ENCODE measurements at regions not wholly inside any gene's neighbourhood (a gene's known extent, or its start where the extent isn't known, plus 50 kb on each side); places are given as distances from the start of the nearest gene placed in this dataset.

DNA sequence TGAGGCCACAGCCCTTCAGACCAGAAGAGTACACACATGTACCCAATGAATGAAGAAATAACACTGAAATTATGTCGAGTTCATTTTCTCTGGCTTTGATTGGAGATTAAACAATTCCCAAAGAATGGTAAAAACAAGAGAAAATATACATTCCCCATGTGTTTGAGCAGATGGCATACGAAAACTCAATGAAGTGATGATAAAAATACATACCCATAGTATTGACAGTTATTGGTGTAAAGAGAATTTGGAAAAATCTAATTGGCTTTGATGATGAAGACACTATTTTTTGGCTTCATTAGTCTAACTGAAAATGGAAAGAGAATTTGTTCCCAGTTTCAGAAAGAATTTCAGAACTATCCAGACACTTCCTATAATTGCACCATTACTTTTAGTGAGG is 76.6 kb upstream of the SNRPB2 start:
- TF ChIP-seq, protein P1, sequence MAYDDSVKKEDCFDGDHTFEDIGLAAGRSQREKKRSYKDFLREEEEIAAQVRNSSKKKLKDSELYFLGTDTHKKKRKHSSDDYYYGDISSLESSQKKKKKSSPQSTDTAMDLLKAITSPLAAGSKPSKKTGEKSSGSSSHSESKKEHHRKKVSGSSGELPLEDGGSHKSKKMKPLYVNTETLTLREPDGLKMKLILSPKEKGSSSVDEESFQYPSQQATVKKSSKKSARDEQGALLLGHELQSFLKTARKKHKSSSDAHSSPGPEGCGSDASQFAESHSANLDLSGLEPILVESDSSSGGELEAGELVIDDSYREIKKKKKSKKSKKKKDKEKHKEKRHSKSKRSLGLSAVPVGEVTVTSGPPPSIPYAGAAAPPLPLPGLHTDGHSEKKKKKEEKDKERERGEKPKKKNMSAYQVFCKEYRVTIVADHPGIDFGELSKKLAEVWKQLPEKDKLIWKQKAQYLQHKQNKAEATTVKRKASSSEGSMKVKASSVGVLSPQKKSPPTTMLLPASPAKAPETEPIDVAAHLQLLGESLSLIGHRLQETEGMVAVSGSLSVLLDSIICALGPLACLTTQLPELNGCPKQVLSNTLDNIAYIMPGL (CRISPR knock-in tag; IDR thresholded peaks at IDR 0.05; ENCODE audit: borderline replicate concordance in 1 of 2, low read depth in 1 of 2) = no peak
- TF ChIP-seq ZNF777 (CRISPR knock-in tag; IDR thresholded peaks at IDR 0.05) = no peak
- TF ChIP-seq NFIB (CRISPR knock-in tag; IDR thresholded peaks at IDR 0.05; ENCODE audit: borderline replicate concordance) = no peak
- TF ChIP-seq, protein P2, sequence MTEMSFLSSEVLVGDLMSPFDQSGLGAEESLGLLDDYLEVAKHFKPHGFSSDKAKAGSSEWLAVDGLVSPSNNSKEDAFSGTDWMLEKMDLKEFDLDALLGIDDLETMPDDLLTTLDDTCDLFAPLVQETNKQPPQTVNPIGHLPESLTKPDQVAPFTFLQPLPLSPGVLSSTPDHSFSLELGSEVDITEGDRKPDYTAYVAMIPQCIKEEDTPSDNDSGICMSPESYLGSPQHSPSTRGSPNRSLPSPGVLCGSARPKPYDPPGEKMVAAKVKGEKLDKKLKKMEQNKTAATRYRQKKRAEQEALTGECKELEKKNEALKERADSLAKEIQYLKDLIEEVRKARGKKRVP (CRISPR knock-in tag; IDR thresholded peaks at IDR 0.05) = no peak
- no peak for TF ChIP-seq TEAD3 (CRISPR knock-in tag; optimal IDR thresholded peaks at IDR 0.05; ENCODE audit: borderline replicate concordance)
- TF ChIP-seq POLR2A (IDR thresholded peaks at IDR 0.05; ENCODE audit: insufficient read depth in 1 of 2, low read depth in 2 of 2, low read length in 2 of 2) = no peak
- TF ChIP-seq POLR2AphosphoS2 (IDR thresholded peaks at IDR 0.05; ENCODE audit: low read depth, low read length) = no peak
- no peak for TF ChIP-seq CTCF (CRISPR knock-in tag; IDR thresholded peaks at IDR 0.05)
- TF ChIP-seq, protein P3, sequence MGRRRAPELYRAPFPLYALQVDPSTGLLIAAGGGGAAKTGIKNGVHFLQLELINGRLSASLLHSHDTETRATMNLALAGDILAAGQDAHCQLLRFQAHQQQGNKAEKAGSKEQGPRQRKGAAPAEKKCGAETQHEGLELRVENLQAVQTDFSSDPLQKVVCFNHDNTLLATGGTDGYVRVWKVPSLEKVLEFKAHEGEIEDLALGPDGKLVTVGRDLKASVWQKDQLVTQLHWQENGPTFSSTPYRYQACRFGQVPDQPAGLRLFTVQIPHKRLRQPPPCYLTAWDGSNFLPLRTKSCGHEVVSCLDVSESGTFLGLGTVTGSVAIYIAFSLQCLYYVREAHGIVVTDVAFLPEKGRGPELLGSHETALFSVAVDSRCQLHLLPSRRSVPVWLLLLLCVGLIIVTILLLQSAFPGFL (CRISPR knock-in tag; IDR thresholded peaks at IDR 0.05) = no peak
- no peak for TF ChIP-seq MYNN (CRISPR knock-in tag; IDR thresholded peaks at IDR 0.05; ENCODE audit: low read depth)
- TF ChIP-seq CAMTA2 (CRISPR knock-in tag; IDR thresholded peaks at IDR 0.05; ENCODE audit: borderline replicate concordance) = no peak
- TF ChIP-seq ZNF512 (CRISPR knock-in tag; IDR thresholded peaks at IDR 0.05) = no peak
- TF ChIP-seq EP300 (IDR thresholded peaks at IDR 0.05; ENCODE audit: low read depth in 2 of 2, low read length in 2 of 2) = no peak
- no peak for TF ChIP-seq EP300 (CRISPR knock-in tag; IDR thresholded peaks at IDR 0.05; ENCODE audit: borderline replicate concordance)

Measured in HepG2 (cell line).